H1 (cell line): ENCODE measurements at regions not wholly inside any gene's neighbourhood (a gene's known extent, or its start where the extent isn't known, plus 50 kb on each side); places are given as distances from the start of the nearest gene placed in this dataset.

ENCODE experiments used
- CTCF ChIA-PET: fragments of 300-600 bp; sonication (Branson Sonifier 250); formaldehyde crosslinking; loops from one replicate; lab custom pipeline; 2021; ENCODE audit not compliant: partially characterized antibody; lab: Charles Lee
- POLR2A ChIA-PET: fragments of 300-600 bp; sonication (Branson Sonifier 250); formaldehyde crosslinking; loops from one replicate; lab custom pipeline; 2021; ENCODE audit warnings: inconsistent platforms; ENCODE audit not compliant: partially characterized antibody; lab: Charles Lee
- DNase-seq, 2 experiments: peaks; one replicate each; pipeline versions ENCODE4 v3.0.0 to v3.0.0-alpha.2; 2010 to 2022; ENCODE audit warnings: low spot score in 2 of 2, low read depth in 1 of 2, mixed read lengths in 1 of 2
- FAIRE-seq: peaks from 2 replicates; lab custom pipeline; 2011; peaks lifted over from hg19 to GRCh38; lab: Jason Lieb, UNC
- H2AFZ ChIP-seq: 2 replicates; pipeline ENCODE4 v1.8.1; 2012; ENCODE audit warnings: low read length, inconsistent platforms
- H2AK5ac ChIP-seq: 2 replicates; pipeline ENCODE4 v1.6.1; 2013; ENCODE audit warnings: low read depth, low read length
- H2BK120ac ChIP-seq: replicated peaks from 2 replicates; pipeline ENCODE3; 2013; ENCODE audit warnings: low read depth, low read length, inconsistent platforms
- H2BK12ac ChIP-seq: 2 replicates; pipeline ENCODE4 v1.6.1; 2013; ENCODE audit warnings: low read depth, low read length
- H2BK15ac ChIP-seq: 2 replicates; pipeline ENCODE4 v1.6.1; 2013; ENCODE audit warnings: low read length
- H2BK20ac ChIP-seq: 2 replicates; pipeline ENCODE4 v1.6.1; 2013; ENCODE audit warnings: low read length
- H2BK5ac ChIP-seq: 2 replicates; pipeline ENCODE4 v1.6.1; 2013; ENCODE audit warnings: low read depth, low read length
- H3K14ac ChIP-seq: 2 replicates; pipeline ENCODE4 v1.6.1; 2013; ENCODE audit warnings: inconsistent platforms; ENCODE audit not compliant: insufficient read length
- H3K18ac ChIP-seq: 2 replicates; pipeline ENCODE4 v1.6.1; 2013; ENCODE audit warnings: low read length; ENCODE audit errors: extremely low read depth
- H3K23ac ChIP-seq: 2 replicates; pipeline ENCODE4 v1.6.1; 2013; ENCODE audit warnings: inconsistent platforms; ENCODE audit not compliant: insufficient read length
- H3K23me2 ChIP-seq: 2 replicates; pipeline ENCODE4 v1.6.1; 2013; ENCODE audit warnings: low read depth, low read length
- H3K27ac ChIP-seq: 2 replicates; pipeline ENCODE4 v1.6.1; 2011; ENCODE audit warnings: low read depth, low read length, inconsistent platforms
- H3K27me3 ChIP-seq, 4 experiments: replicated peaks in 1 of 4; 1 replicate in 1 of 4; 2 replicates in 3 of 4; pipeline versions ENCODE4 v1.6.1 to v1.8.1; 2011 to 2013; ENCODE audit warnings: low read length in 3 of 4, mild to moderate bottlenecking in 3 of 4, inconsistent platforms in 2 of 4, mixed read lengths in 2 of 4, moderate library complexity in 1 of 4; ENCODE audit not compliant: control insufficient read depth in 3 of 4, insufficient read depth in 3 of 4; ENCODE audit errors: extremely low read depth in 1 of 4
- H3K36me3 ChIP-seq, 4 experiments: 2 replicates each; pipeline versions ENCODE4 v1.6.1 to v1.8.1; 2011 to 2013; ENCODE audit warnings: mild to moderate bottlenecking in 4 of 4, low read length in 3 of 4, moderate library complexity in 2 of 4, control low read depth in 1 of 4, inconsistent platforms in 1 of 4; ENCODE audit not compliant: insufficient read depth in 4 of 4, control insufficient read depth in 2 of 4
- H3K4ac ChIP-seq: replicated peaks from 2 replicates; pipeline ENCODE3; 2013; ENCODE audit warnings: low read length, low read depth, mixed read lengths, inconsistent platforms; ENCODE audit not compliant: insufficient read length
- H3K4me1 ChIP-seq, 4 experiments: replicated peaks in 1 of 4; 1 replicate in 1 of 4; 2 replicates in 3 of 4; pipeline versions ENCODE4 v1.6.1 to v1.8.1; 2011 to 2013; ENCODE audit warnings: low read length in 3 of 4, inconsistent platforms in 2 of 4, mixed read lengths in 1 of 4; ENCODE audit not compliant: insufficient read depth in 4 of 4, control insufficient read depth in 3 of 4
- H3K4me2 ChIP-seq, 2 experiments: 2 replicates each; pipeline versions ENCODE4 v1.6.1 to v1.8.1; 2011 to 2013; ENCODE audit warnings: low read depth in 2 of 2, low read length in 2 of 2, control low read depth in 1 of 2, inconsistent platforms in 1 of 2, mild to moderate bottlenecking in 1 of 2; ENCODE audit not compliant: insufficient read depth in 1 of 2
- H3K4me3 ChIP-seq, 4 experiments: fragments of 200-600, 300-600 bp in 1 of 4; sonication (generic), shearing (Covaris generic), sonication (Bioruptor Twin) in 1 of 4; 2 replicates each; pipeline versions ENCODE4 v1.5.1 to v1.8.1; 2011 to 2016; ENCODE audit warnings: low read length in 4 of 4, low read depth in 3 of 4, control low read depth in 2 of 4, inconsistent platforms in 2 of 4, mild to moderate bottlenecking in 2 of 4, mixed read lengths in 1 of 4, moderate library complexity in 1 of 4; ENCODE audit not compliant: insufficient read depth in 2 of 4; ENCODE audit errors: extremely low read depth in 1 of 4
- H3K56ac ChIP-seq: replicated peaks from 2 replicates; pipeline ENCODE3; 2013; ENCODE audit warnings: low read depth, mild to moderate bottlenecking, mixed read lengths, low read length, inconsistent platforms; ENCODE audit not compliant: insufficient read length
- H3K79me1 ChIP-seq: 2 replicates; pipeline ENCODE4 v1.6.1; 2013; ENCODE audit warnings: low read depth, low read length, control low read depth
- H3K79me2 ChIP-seq, 2 experiments: 2 replicates each; pipeline versions ENCODE4 v1.6.1 to v1.8.1; 2012 to 2013; ENCODE audit warnings: low read length in 2 of 2, mild to moderate bottlenecking in 2 of 2, inconsistent platforms in 1 of 2; ENCODE audit not compliant: insufficient read depth in 2 of 2, control insufficient read depth in 1 of 2
- H3K9ac ChIP-seq, 4 experiments: replicated peaks in 1 of 4; 1 replicate in 1 of 4; 2 replicates in 3 of 4; pipeline versions ENCODE4 v1.6.1 to v1.8.1; 2011 to 2013; ENCODE audit warnings: low read depth in 3 of 4, low read length in 3 of 4, control low read depth in 2 of 4, mild to moderate bottlenecking in 2 of 4, moderate library complexity in 2 of 4, inconsistent platforms in 1 of 4; ENCODE audit errors: extremely low read depth in 1 of 4
- H3K9me3 ChIP-seq, 2 experiments: 2 replicates each; pipeline versions ENCODE4 v1.6.1 to v1.8.1; 2012 to 2013; ENCODE audit warnings: mild to moderate bottlenecking in 2 of 2, moderate library complexity in 2 of 2, control low read depth in 1 of 2, inconsistent platforms in 1 of 2, low read depth in 1 of 2, low read length in 1 of 2, mixed read lengths in 1 of 2; ENCODE audit not compliant: insufficient read depth in 2 of 2
- H4K20me1 ChIP-seq, 2 experiments: replicated peaks in 1 of 2; 2 replicates each; pipeline versions ENCODE3 to v1.8.1; 2011 to 2013; ENCODE audit warnings: inconsistent platforms in 2 of 2, low read length in 2 of 2, mild to moderate bottlenecking in 1 of 2; ENCODE audit not compliant: insufficient read depth in 2 of 2, control insufficient read depth in 1 of 2
- H4K5ac ChIP-seq: 2 replicates; pipeline ENCODE4 v1.6.1; 2013; ENCODE audit warnings: low read length, low read depth, mixed read lengths, inconsistent platforms; ENCODE audit not compliant: insufficient read length
- H4K8ac ChIP-seq: 2 replicates; pipeline ENCODE4 v1.8.0; 2013; ENCODE audit warnings: mild to moderate bottlenecking, moderate library complexity, low read length, inconsistent platforms; ENCODE audit not compliant: insufficient read depth; ENCODE audit errors: extremely low read depth
- H4K91ac ChIP-seq: replicated peaks from 2 replicates; pipeline ENCODE3; 2013; ENCODE audit warnings: low read length, mixed read lengths, inconsistent platforms; ENCODE audit not compliant: insufficient read length
- BRCA1 ChIP-seq: IDR thresholded peaks from 2 replicates; pipeline ENCODE4 v1.6.1; 2012; ENCODE audit warnings: low read depth, low read length, improper control_type of control experiment
- CBX5 ChIP-seq: fragments of 300-800, 300-1000 bp; sonication (generic); IDR thresholded peaks from 2 replicates; pipeline ENCODE4 v1.7.1; 2016; ENCODE audit warnings: antibody characterized with exemption, low read length, low read depth
- CEBPB ChIP-seq: IDR thresholded peaks from 2 replicates; pipeline ENCODE4 v1.6.1; 2012; ENCODE audit warnings: low read depth, low read length
- CHD2 ChIP-seq: IDR thresholded peaks from 2 replicates; pipeline ENCODE4 v1.6.1; 2012; ENCODE audit warnings: low read length, improper control_type of control experiment
- CREB1 ChIP-seq: IDR thresholded peaks from 2 replicates; pipeline ENCODE4 v1.6.1; 2012; ENCODE audit warnings: inconsistent platforms
- CTBP2 ChIP-seq: IDR thresholded peaks from 2 replicates; pipeline ENCODE4 v1.7.0; 2011; ENCODE audit warnings: borderline replicate concordance, mild to moderate bottlenecking, moderate library complexity, mixed read lengths, low read length; ENCODE audit not compliant: insufficient read depth, insufficient read length
- GTF2F1 ChIP-seq: IDR thresholded peaks from 2 replicates; pipeline ENCODE4 v1.6.1; 2012; ENCODE audit warnings: low read depth, low read length, improper control_type of control experiment, borderline replicate concordance
- HDAC2 ChIP-seq, 2 experiments: fragments of 300-600 bp in 1 of 2; sonication (generic) in 1 of 2; IDR thresholded peaks; 2 replicates each; pipeline ENCODE4 v1.6.1; 2011 to 2012; ENCODE audit warnings: low read depth in 2 of 2, low read length in 2 of 2, mild to moderate bottlenecking in 2 of 2, moderate library complexity in 2 of 2, borderline replicate concordance in 1 of 2, inconsistent platforms in 1 of 2
- KDM1A ChIP-seq: fragments of 200-600, 300-600 bp; sonication (generic); IDR thresholded peaks from 2 replicates; pipeline ENCODE4 v1.7.1; 2016; ENCODE audit warnings: mild to moderate bottlenecking, low read length, borderline replicate concordance
- RBBP5 ChIP-seq: IDR thresholded peaks from 2 replicates; pipeline ENCODE4 v1.7.1; 2012; ENCODE audit warnings: low read depth, mild to moderate bottlenecking, inconsistent platforms, low read length, moderate library complexity, borderline replicate concordance
- RFX5 ChIP-seq: IDR thresholded peaks from 2 replicates; pipeline ENCODE4 v1.6.1; 2011; ENCODE audit warnings: low read depth, low read length, improper control_type of control experiment, borderline replicate concordance
- RNF2 ChIP-seq: fragments of 200-900, 300-1000 bp; sonication (generic); IDR thresholded peaks from 2 replicates; pipeline ENCODE4 v1.7.1; 2016; ENCODE audit warnings: borderline replicate concordance, low read depth, mild to moderate bottlenecking, antibody characterized with exemption, low read length; ENCODE audit not compliant: poor library complexity, severe bottlenecking; ENCODE audit errors: missing control alignments
- SIX5 ChIP-seq: IDR thresholded peaks from 2 replicates; pipeline ENCODE4 v1.6.1; 2011; ENCODE audit warnings: mild to moderate bottlenecking, low read depth, low read length
- TBP ChIP-seq: IDR thresholded peaks from 2 replicates; pipeline ENCODE4 v1.6.1; 2011; ENCODE audit warnings: low read depth, low read length, improper control_type of control experiment
- YY1 ChIP-seq: IDR thresholded peaks from 2 replicates; pipeline ENCODE4 v1.6.1; 2011; ENCODE audit warnings: low read depth, mild to moderate bottlenecking, low read length
- WGBS, 2 experiments: shearing (Covaris generic) in 1 of 2; methylation state at CpG; one replicate each; pipeline versions ENCODE4 v1.1.6 to v1.1.7; 2013 to 2015; ENCODE audit warnings: low lambda C conversion rate in 2 of 2, mixed read lengths in 2 of 2, inconsistent platforms in 1 of 2, low coverage in 1 of 2, missing lambda C conversion rate in 1 of 2; ENCODE audit not compliant: insufficient replicate concordance in 2 of 2, insufficient coverage in 1 of 2, insufficient read length in 1 of 2; ENCODE audit errors: extremely low coverage in 1 of 2, missing lambda C conversion rate in 1 of 2; 5-methylcytosine and 5-hydroxymethylcytosine counted together

GRCh38 chr5:114053372-114053771 lies 308.5 kb upstream of the KCNN2 start:
- peaks cover 1 to 32% (median 18%) of the 10 kb centered on the region in 4 experiments for H3K27me3 ChIP-seq
- FAIRE-seq: no peak

More at GRCh38 chr5:114053372-114053771, 308.5 kb upstream of the KCNN2 start:
- Histone ChIP-seq H4K20me1 (no peaks in the 10 kb centered on the region), H3K23me2 (peaks cover 10% of the 10 kb centered on the region), H2BK12ac (no peak overlapping the region), H3K56ac (no peak overlapping the region), H2BK120ac (no peak overlapping the region), H4K5ac (no peak overlapping the region), H2AK5ac (no peak overlapping the region), H3K4me3 (no peak overlapping the region), H2BK15ac (no peak overlapping the region), H3K23ac (no peak overlapping the region), H2BK5ac (no peak overlapping the region), H3K27ac (no peak overlapping the region), H2BK20ac (no peak overlapping the region), H3K79me2 (no peaks in the 10 kb centered on the region), H3K4ac (no peak overlapping the region), H3K18ac (no peak overlapping the region), H3K9ac (no peak overlapping the region), H3K36me3 (no peaks in the 10 kb centered on the region), H3K4me1 (peaks cover 4 to 8% (median 6%) of the 10 kb centered on the region in 4 experiments; a peak in 4 of 7 replicates), H2AFZ (no peak overlapping the region), H4K8ac (no peak overlapping the region), H3K4me2 (no peak overlapping the region), H3K9me3 (no peaks in the 10 kb centered on the region), H4K91ac (no peak overlapping the region), H3K79me1 (no peaks in the 10 kb centered on the region), H3K14ac (no peak overlapping the region)
- CTCF ChIA-PET: interaction anchor here (0.6 to 2.2 kb wide), 9 partner anchors 11 to 441 kb away, joined by 3 to 9 read pairs (median 4); no protein-coding TSS in a partner anchor
- no peak for TF ChIP-seq SIX5
- TF ChIP-seq KDM1A: no peak
- no peak for TF ChIP-seq HDAC2 (IDR thresholded peaks at IDR 0.05; ENCODE audit: borderline replicate concordance in 1 of 2, low read depth in 2 of 2, low read length in 2 of 2)
- no peak for TF ChIP-seq RNF2
- TF ChIP-seq BRCA1: no peak
- TF ChIP-seq GTF2F1: no peak
- TF ChIP-seq RBBP5: no peak
- TF ChIP-seq RFX5: no peak
- no peak for TF ChIP-seq CTBP2
- TF ChIP-seq CEBPB: no peak
- no peak for TF ChIP-seq CHD2
- no peak for TF ChIP-seq TBP
- no peak for TF ChIP-seq CREB1
- TF ChIP-seq YY1: no peak
- no peak for TF ChIP-seq CBX5
- POLR2A ChIA-PET: no interaction called here
- WGBS, 2 experiments: 86% methylated on average over 4 of the region's 4 CpGs; no CpG with 5 or more reads in 1 of the 2 experiments
- no peak for DNase-seq
